ENCODE measurements at regions not wholly inside any gene's neighbourhood (a gene's known extent, or its start where the extent isn't known, plus 50 kb on each side); places are given as distances from the start of the nearest gene placed in this dataset.

DNA sequence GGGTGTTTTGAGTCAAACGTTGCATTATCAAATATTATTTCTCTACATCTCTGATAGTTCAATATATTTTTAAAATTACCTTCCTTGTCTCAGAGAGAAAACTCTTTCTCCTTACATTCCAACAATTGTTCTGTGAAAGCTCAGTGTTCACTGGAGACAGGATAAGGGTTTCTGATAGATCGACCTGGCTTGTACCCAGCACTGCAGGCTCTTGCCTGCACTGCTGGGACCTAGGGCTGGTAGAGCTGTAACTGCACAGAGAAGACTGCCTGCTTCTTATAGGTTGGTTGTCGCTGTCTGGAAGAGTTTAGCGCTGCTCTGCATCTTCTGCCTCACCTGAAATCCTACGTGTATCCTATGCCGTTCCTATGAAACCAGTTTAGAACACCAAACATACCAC, 249.9 kb upstream of the LRTM1 start:
- ChIA-PET POLR2A (no interaction called here), CTCF (no interaction called here)
- Mint-ChIP-seq H3K27me3 (ENCODE audit: insufficient read depth, unreplicated experiment) (peaks cover 6% of the 10 kb centered on the region), H3K4me3 (ENCODE audit: unreplicated experiment) (no peak overlapping the region), H3K36me3 (ENCODE audit: insufficient read depth, unreplicated experiment) (no peaks in the 10 kb centered on the region), H3K27ac (ENCODE audit: unreplicated experiment) (no peak overlapping the region), H3K9me3 (ENCODE audit: unreplicated experiment) (no peaks in the 10 kb centered on the region), H3K4me1 (ENCODE audit: low read depth, unreplicated experiment) (no peaks in the 10 kb centered on the region)
- H3K9me3 ChIP-seq: no peaks in the 10 kb centered on the region
- H3K4me1 ChIP-seq: no peaks in the 10 kb centered on the region
- intact Hi-C loops (cut with micrococcal nuclease; ENCODE audit: unreplicated experiment): no loop called here
- TF ChIP-seq, protein P1, sequence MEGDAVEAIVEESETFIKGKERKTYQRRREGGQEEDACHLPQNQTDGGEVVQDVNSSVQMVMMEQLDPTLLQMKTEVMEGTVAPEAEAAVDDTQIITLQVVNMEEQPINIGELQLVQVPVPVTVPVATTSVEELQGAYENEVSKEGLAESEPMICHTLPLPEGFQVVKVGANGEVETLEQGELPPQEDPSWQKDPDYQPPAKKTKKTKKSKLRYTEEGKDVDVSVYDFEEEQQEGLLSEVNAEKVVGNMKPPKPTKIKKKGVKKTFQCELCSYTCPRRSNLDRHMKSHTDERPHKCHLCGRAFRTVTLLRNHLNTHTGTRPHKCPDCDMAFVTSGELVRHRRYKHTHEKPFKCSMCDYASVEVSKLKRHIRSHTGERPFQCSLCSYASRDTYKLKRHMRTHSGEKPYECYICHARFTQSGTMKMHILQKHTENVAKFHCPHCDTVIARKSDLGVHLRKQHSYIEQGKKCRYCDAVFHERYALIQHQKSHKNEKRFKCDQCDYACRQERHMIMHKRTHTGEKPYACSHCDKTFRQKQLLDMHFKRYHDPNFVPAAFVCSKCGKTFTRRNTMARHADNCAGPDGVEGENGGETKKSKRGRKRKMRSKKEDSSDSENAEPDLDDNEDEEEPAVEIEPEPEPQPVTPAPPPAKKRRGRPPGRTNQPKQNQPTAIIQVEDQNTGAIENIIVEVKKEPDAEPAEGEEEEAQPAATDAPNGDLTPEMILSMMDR (IDR thresholded peaks at IDR 0.05; ENCODE audit: insufficient read depth in 1 of 2, low read depth in 1 of 2, low read length in 1 of 2, severe bottlenecking in 1 of 2, unreplicated experiment in 1 of 2): no peak
- DNase-seq: no peak
- no peaks in the 10 kb centered on the region for H3K36me3 ChIP-seq (ENCODE audit: control insufficient read depth, insufficient read depth, low read length)
- BruUV-seq (replicated peaks): no TSS peak
- H3K4me3 ChIP-seq (ENCODE audit: low read depth, low read length): no peak overlapping the region
- H3K27me3 ChIP-seq (replicated peaks; ENCODE audit: control insufficient read depth, insufficient read depth, low read length): no peaks in the 10 kb centered on the region

GRCh38 chr3:55175423-55175822, 247.6 kb upstream of the LRTM1 start:
- no peak overlapping the region for H3K27ac Mint-ChIP-seq (ENCODE audit: unreplicated experiment)
- POLR2A ChIA-PET: no interaction called here
- no peak overlapping the region for H3K4me3 ChIP-seq (ENCODE audit: low read depth, low read length)
- CTCF ChIA-PET: no interaction called here
- H3K9me3 ChIP-seq: no peaks in the 10 kb centered on the region
- no peaks in the 10 kb centered on the region for H3K36me3 Mint-ChIP-seq (ENCODE audit: insufficient read depth, unreplicated experiment)
- H3K9me3 Mint-ChIP-seq (ENCODE audit: unreplicated experiment): no peaks in the 10 kb centered on the region
- TF ChIP-seq, protein P1 (IDR thresholded peaks at IDR 0.05; ENCODE audit: insufficient read depth in 1 of 2, low read depth in 1 of 2, low read length in 1 of 2, severe bottlenecking in 1 of 2, unreplicated experiment in 1 of 2): no peak
- intact Hi-C loops (cut with micrococcal nuclease; ENCODE audit: unreplicated experiment): no loop called here
- H3K36me3 ChIP-seq (ENCODE audit: control insufficient read depth, insufficient read depth, low read length): no peaks in the 10 kb centered on the region
- no peaks in the 10 kb centered on the region for H3K4me1 ChIP-seq
- no peaks in the 10 kb centered on the region for H3K4me1 Mint-ChIP-seq (ENCODE audit: low read depth, unreplicated experiment)
- DNase-seq: no peak
- no peak overlapping the region for H3K4me3 Mint-ChIP-seq (ENCODE audit: unreplicated experiment)
- no peaks in the 10 kb centered on the region for H3K27me3 ChIP-seq (replicated peaks; ENCODE audit: control insufficient read depth, insufficient read depth, low read length)
- peaks cover 5% of the 10 kb centered on the region for H3K27me3 Mint-ChIP-seq (ENCODE audit: insufficient read depth, unreplicated experiment)
- BruUV-seq (replicated peaks): no TSS peak

GRCh38 chr3:55174747-55175146, 246.9 kb upstream of the LRTM1 start:
- Mint-ChIP-seq H3K27ac (ENCODE audit: unreplicated experiment) (no peak overlapping the region), H3K27me3 (ENCODE audit: insufficient read depth, unreplicated experiment) (peaks cover 8% of the 10 kb centered on the region), H3K4me1 (ENCODE audit: low read depth, unreplicated experiment) (no peaks in the 10 kb centered on the region), H3K9me3 (ENCODE audit: unreplicated experiment) (no peaks in the 10 kb centered on the region), H3K36me3 (ENCODE audit: insufficient read depth, unreplicated experiment) (no peaks in the 10 kb centered on the region), H3K4me3 (ENCODE audit: unreplicated experiment) (no peak overlapping the region)
- intact Hi-C loops (cut with micrococcal nuclease; ENCODE audit: unreplicated experiment): no loop called here
- no peaks in the 10 kb centered on the region for H3K36me3 ChIP-seq (ENCODE audit: control insufficient read depth, insufficient read depth, low read length)
- H3K9me3 ChIP-seq: no peaks in the 10 kb centered on the region
- TF ChIP-seq, protein P1 (IDR thresholded peaks at IDR 0.05; ENCODE audit: insufficient read depth in 1 of 2, low read depth in 1 of 2, low read length in 1 of 2, severe bottlenecking in 1 of 2, unreplicated experiment in 1 of 2): no peak
- no peak overlapping the region for H3K4me3 ChIP-seq (ENCODE audit: low read depth, low read length)
- H3K4me1 ChIP-seq: no peaks in the 10 kb centered on the region
- DNase-seq: no peak
- BruUV-seq (replicated peaks): no TSS peak
- CTCF ChIA-PET: no interaction called here
- no peaks in the 10 kb centered on the region for H3K27me3 ChIP-seq (replicated peaks; ENCODE audit: control insufficient read depth, insufficient read depth, low read length)
- POLR2A ChIA-PET: no interaction called here

Data from Caco-2 (cell line).